ENCODE measurements at regions not wholly inside any gene's neighbourhood (a gene's known extent, or its start where the extent isn't known, plus 50 kb on each side); places are given as distances from the start of the nearest gene placed in this dataset.

DNA sequence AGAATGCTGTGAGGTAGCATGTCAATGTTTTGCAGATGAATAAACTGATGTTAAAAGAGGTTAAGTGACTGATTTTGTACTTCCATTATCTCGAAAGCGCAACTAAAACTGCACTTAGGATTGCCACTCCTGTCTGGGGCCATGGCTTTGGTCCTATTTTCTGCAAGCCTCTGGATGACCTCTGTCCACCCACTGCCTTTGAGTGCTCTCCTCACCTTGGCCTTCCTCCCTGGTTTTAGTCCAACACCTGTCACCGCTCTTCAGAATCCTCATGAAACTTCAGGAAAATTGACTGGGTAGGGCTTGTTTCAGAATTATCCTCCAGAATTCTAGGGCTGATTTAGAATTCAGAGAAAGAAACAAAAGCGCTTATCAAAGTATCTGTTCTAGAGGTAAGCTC, 51.1 kb upstream of the HNMT start:
- TF ChIP-seq POLR2AphosphoS5 (IDR thresholded peaks at IDR 0.05) (no peak), CTCF (IDR thresholded peaks at IDR 0.05 in 8 of 11, conservative IDR thresholded peaks at IDR 0.05 in 3 of 11) (no peak), POLR2A (IDR thresholded peaks at IDR 0.05) (no peak)
